H9 (cell line): ENCODE measurements at regions not wholly inside any gene's neighbourhood (a gene's known extent, or its start where the extent isn't known, plus 50 kb on each side); places are given as distances from the start of the nearest gene placed in this dataset.

ENCODE experiments used
- DNase-seq: peaks from one replicate; pipeline ENCODE4 v3.0.0-alpha.2; 2017
- H2AFZ ChIP-seq: one replicate; pipeline ENCODE4 v1.6.1; 2013; ENCODE audit warnings: mild to moderate bottlenecking, low read length, control low read depth, moderate library complexity
- H2AK5ac ChIP-seq: 2 replicates; pipeline ENCODE4 v1.6.1; 2013; ENCODE audit warnings: low read length, control low read depth, mixed read lengths; ENCODE audit not compliant: insufficient read length
- H2BK120ac ChIP-seq: one replicate; pipeline ENCODE4 v1.6.1; 2013; ENCODE audit warnings: low read depth, mild to moderate bottlenecking, low read length, control low read depth, inconsistent platforms; ENCODE audit not compliant: poor library complexity, severe bottlenecking
- H2BK12ac ChIP-seq: 2 replicates; pipeline ENCODE4 v1.6.1; 2013; ENCODE audit warnings: low read length, control low read depth, mixed read lengths, low read depth; ENCODE audit not compliant: insufficient read length
- H2BK15ac ChIP-seq: 2 replicates; pipeline ENCODE4 v1.6.1; 2013; ENCODE audit warnings: low read depth, low read length, control low read depth
- H2BK20ac ChIP-seq: one replicate; pipeline ENCODE4 v1.6.1; 2013; ENCODE audit warnings: low read depth, mild to moderate bottlenecking, low read length, control low read depth, inconsistent platforms; ENCODE audit not compliant: poor library complexity, severe bottlenecking
- H2BK5ac ChIP-seq: 2 replicates; pipeline ENCODE4 v1.6.1; 2013; ENCODE audit warnings: low read length, control low read depth, mixed read lengths; ENCODE audit not compliant: insufficient read length
- H3K14ac ChIP-seq: 2 replicates; pipeline ENCODE4 v1.6.1; 2013; ENCODE audit warnings: low read length, control low read depth; ENCODE audit not compliant: insufficient read depth
- H3K18ac ChIP-seq: 2 replicates; pipeline ENCODE4 v1.6.1; 2013; ENCODE audit warnings: low read depth, mild to moderate bottlenecking, mixed read lengths, low read length, control low read depth; ENCODE audit not compliant: insufficient read length
- H3K23ac ChIP-seq: 2 replicates; pipeline ENCODE4 v1.6.1; 2013; ENCODE audit warnings: low read length, control low read depth, mixed read lengths, low read depth; ENCODE audit not compliant: insufficient read length
- H3K23me2 ChIP-seq: 2 replicates; pipeline ENCODE4 v1.6.1; 2013; ENCODE audit warnings: low read depth, mild to moderate bottlenecking, mixed read lengths, low read length, control low read depth; ENCODE audit not compliant: insufficient read length, poor library complexity, severe bottlenecking
- H3K27ac ChIP-seq: 2 replicates; pipeline ENCODE4 v1.5.1; 2013; ENCODE audit warnings: low read length, control low read depth, mixed read lengths, low read depth; ENCODE audit not compliant: insufficient read length
- H3K27me3 ChIP-seq: 2 replicates; pipeline ENCODE4 v1.6.1; 2013; ENCODE audit warnings: low read length, control low read depth, inconsistent platforms; ENCODE audit not compliant: insufficient read depth
- H3K4ac ChIP-seq: 2 replicates; pipeline ENCODE4 v1.6.1; 2013; ENCODE audit warnings: low read depth, mild to moderate bottlenecking, control low read depth, inconsistent platforms, low read length, moderate library complexity
- H3K4me1 ChIP-seq: 2 replicates; pipeline ENCODE4 v1.6.1; 2013; ENCODE audit warnings: low read length, control low read depth, inconsistent platforms; ENCODE audit not compliant: insufficient read depth
- H3K4me2 ChIP-seq: 2 replicates; pipeline ENCODE4 v1.6.1; 2013; ENCODE audit warnings: low read length, control low read depth, mixed read lengths; ENCODE audit not compliant: insufficient read length, insufficient read depth
- H3K56ac ChIP-seq: 2 replicates; pipeline ENCODE4 v1.6.1; 2013; ENCODE audit warnings: low read depth, mild to moderate bottlenecking, mixed read lengths, low read length, control low read depth; ENCODE audit not compliant: insufficient read length
- H3K79me1 ChIP-seq: 2 replicates; pipeline ENCODE4 v1.6.1; 2013; ENCODE audit warnings: low read depth, mild to moderate bottlenecking, moderate library complexity, low read length, control low read depth, inconsistent platforms; ENCODE audit not compliant: insufficient read depth, poor library complexity, severe bottlenecking
- H3K79me2 ChIP-seq: 2 replicates; pipeline ENCODE4 v1.6.1; 2013; ENCODE audit warnings: low read length, control low read depth, inconsistent platforms; ENCODE audit not compliant: insufficient read depth
- H3K9ac ChIP-seq: 2 replicates; pipeline ENCODE4 v1.6.1; 2013; ENCODE audit warnings: low read length, control low read depth, mixed read lengths; ENCODE audit not compliant: insufficient read length; ENCODE audit errors: extremely low read depth
- H3K9me3 ChIP-seq: one replicate; pipeline ENCODE4 v1.6.1; 2013; ENCODE audit warnings: low read depth, low read length, inconsistent platforms; ENCODE audit not compliant: control insufficient read depth
- H3T11ph ChIP-seq: one replicate; pipeline ENCODE4 v1.6.1; 2013; ENCODE audit warnings: mild to moderate bottlenecking, low read length, control low read depth, inconsistent platforms
- H4K20me1 ChIP-seq: one replicate; pipeline ENCODE4 v1.6.1; 2013; ENCODE audit not compliant: control insufficient read depth, insufficient read length, insufficient read depth
- H4K5ac ChIP-seq: 2 replicates; pipeline ENCODE4 v1.6.1; 2013; ENCODE audit warnings: low read depth, mild to moderate bottlenecking, mixed read lengths, low read length, control low read depth; ENCODE audit not compliant: insufficient read length
- H4K8ac ChIP-seq: replicated peaks from 2 replicates; pipeline ENCODE4 v1.6.1; 2013; ENCODE audit warnings: low read length, control low read depth, mixed read lengths, low read depth; ENCODE audit not compliant: insufficient read length
- H4K91ac ChIP-seq: 2 replicates; pipeline ENCODE4 v1.6.1; 2013; ENCODE audit warnings: low read depth, mild to moderate bottlenecking, moderate library complexity, mixed read lengths, low read length, control low read depth; ENCODE audit not compliant: insufficient read length
- H3K27ac Mint-ChIP-seq, 3 experiments: 2 replicates in 2 of 3; 3 replicates in 1 of 3; pipeline ENCODE4 v1.8.0; 2020 to 2021; ENCODE audit warnings: mixed read lengths in 3 of 3, mild to moderate bottlenecking in 1 of 3, moderate library complexity in 1 of 3
- H3K27me3 Mint-ChIP-seq: 2 replicates; pipeline ENCODE4 v1.8.0; 2021; ENCODE audit warnings: low read depth, mild to moderate bottlenecking, moderate library complexity, mixed read lengths
- H3K36me3 Mint-ChIP-seq, 3 experiments: 2 replicates in 2 of 3; 3 replicates in 1 of 3; pipeline ENCODE4 v1.8.0; 2020 to 2021; ENCODE audit warnings: low read depth in 3 of 3, mixed read lengths in 3 of 3; ENCODE audit not compliant: insufficient read depth in 1 of 3
- H3K4me1 Mint-ChIP-seq, 2 experiments: 2 replicates each; pipeline ENCODE4 v1.8.0; 2020; ENCODE audit warnings: mixed read lengths in 2 of 2
- H3K4me3 Mint-ChIP-seq, 2 experiments: 2 replicates in 1 of 2; 3 replicates in 1 of 2; pipeline ENCODE4 v1.8.0; 2020 to 2021; ENCODE audit warnings: mild to moderate bottlenecking in 2 of 2, mixed read lengths in 2 of 2, moderate library complexity in 1 of 2
- H3K9me3 Mint-ChIP-seq, 2 experiments: 2 replicates in 1 of 2; 3 replicates in 1 of 2; pipeline ENCODE4 v1.8.0; 2020; ENCODE audit warnings: mild to moderate bottlenecking in 2 of 2, mixed read lengths in 2 of 2, moderate library complexity in 1 of 2
- WGBS: extraction: QIAGEN DNeasy Blood & Tissue Kit; methylation state at CpG from one replicate; pipeline ENCODE4 v1.1.7; 2013; ENCODE audit warnings: missing lambda C conversion rate, low lambda C conversion rate, mixed read lengths; ENCODE audit not compliant: insufficient read length; ENCODE audit errors: extremely low coverage; 5-methylcytosine and 5-hydroxymethylcytosine counted together
- TF ChIP-seq, protein P1 (sequence below): fragments of 200-600 bp; sonication (generic); conservative IDR thresholded peaks from 3 replicates; pipeline ENCODE4 v1.8.0; 2021; ENCODE audit warnings: antibody characterized with exemption, mild to moderate bottlenecking

DNA sequence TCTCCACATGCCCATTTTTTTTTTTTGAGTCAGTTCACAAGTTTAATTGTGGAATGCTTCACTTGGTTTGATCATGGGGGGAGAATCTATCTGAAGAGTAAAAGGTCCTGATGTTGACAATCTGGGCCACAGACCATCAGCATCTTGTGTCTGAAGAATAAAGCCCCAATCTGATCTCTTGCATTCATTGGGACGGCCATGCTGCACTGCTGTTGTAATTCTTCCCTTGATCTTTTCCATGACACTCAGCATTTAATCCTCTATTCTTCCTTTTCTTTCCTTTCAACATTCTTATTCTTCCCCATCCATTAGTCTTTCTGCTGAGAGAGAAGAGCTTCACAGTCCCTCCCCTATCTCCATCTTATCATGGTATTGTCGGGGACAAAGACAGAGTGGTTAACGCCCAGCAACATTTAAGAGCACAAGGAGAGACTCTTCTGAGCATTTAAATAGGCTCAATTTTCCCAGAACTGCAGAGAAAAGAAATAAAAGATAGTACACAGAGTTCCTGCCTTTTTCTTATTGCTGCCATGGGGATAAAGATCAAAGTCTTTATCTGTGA is 1157.3 kb downstream of the SORCS3 start:
- peaks cover 13% of the 10 kb centered on the region for H3K27me3 Mint-ChIP-seq
- H2BK12ac ChIP-seq: no peak overlapping the region
- H3K23ac ChIP-seq: no peak overlapping the region
- TF ChIP-seq, protein P1, sequence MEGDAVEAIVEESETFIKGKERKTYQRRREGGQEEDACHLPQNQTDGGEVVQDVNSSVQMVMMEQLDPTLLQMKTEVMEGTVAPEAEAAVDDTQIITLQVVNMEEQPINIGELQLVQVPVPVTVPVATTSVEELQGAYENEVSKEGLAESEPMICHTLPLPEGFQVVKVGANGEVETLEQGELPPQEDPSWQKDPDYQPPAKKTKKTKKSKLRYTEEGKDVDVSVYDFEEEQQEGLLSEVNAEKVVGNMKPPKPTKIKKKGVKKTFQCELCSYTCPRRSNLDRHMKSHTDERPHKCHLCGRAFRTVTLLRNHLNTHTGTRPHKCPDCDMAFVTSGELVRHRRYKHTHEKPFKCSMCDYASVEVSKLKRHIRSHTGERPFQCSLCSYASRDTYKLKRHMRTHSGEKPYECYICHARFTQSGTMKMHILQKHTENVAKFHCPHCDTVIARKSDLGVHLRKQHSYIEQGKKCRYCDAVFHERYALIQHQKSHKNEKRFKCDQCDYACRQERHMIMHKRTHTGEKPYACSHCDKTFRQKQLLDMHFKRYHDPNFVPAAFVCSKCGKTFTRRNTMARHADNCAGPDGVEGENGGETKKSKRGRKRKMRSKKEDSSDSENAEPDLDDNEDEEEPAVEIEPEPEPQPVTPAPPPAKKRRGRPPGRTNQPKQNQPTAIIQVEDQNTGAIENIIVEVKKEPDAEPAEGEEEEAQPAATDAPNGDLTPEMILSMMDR: no peak
- no peak overlapping the region for H2AFZ ChIP-seq
- H3K4me3 Mint-ChIP-seq: no peak overlapping the region
- H3K36me3 Mint-ChIP-seq: no peaks in the 10 kb centered on the region
- H2AK5ac ChIP-seq: no peak overlapping the region
- no peak overlapping the region for H4K5ac ChIP-seq
- no peak overlapping the region for H3K4ac ChIP-seq
- no peak overlapping the region for H3K27ac Mint-ChIP-seq
- no peak overlapping the region for H4K8ac ChIP-seq
- H3K9me3 ChIP-seq: no peaks in the 10 kb centered on the region
- H3K4me1 ChIP-seq: no peaks in the 10 kb centered on the region
- no peaks in the 10 kb centered on the region for H3K79me2 ChIP-seq
- H3K4me1 Mint-ChIP-seq: peaks cover 3 to 10% of the 10 kb centered on the region in 2 experiments
- peaks cover 0 to 3% of the 10 kb centered on the region in 2 experiments; a peak in 1 of 5 replicates for H3K9me3 Mint-ChIP-seq
- H2BK15ac ChIP-seq: no peak overlapping the region
- H3K27me3 ChIP-seq: no peaks in the 10 kb centered on the region
- H3K56ac ChIP-seq: no peak overlapping the region
- H3K23me2 ChIP-seq: no peaks in the 10 kb centered on the region
- H3K9ac ChIP-seq: no peak overlapping the region
- no peak overlapping the region for H2BK120ac ChIP-seq
- H4K91ac ChIP-seq: no peak overlapping the region
- no peak overlapping the region for H3K18ac ChIP-seq
- no CpG with 5 or more reads among the region's 3 CpGs for WGBS
- no peak overlapping the region for H3T11ph ChIP-seq
- no peak overlapping the region for H2BK5ac ChIP-seq
- DNase-seq: no peak
- H4K20me1 ChIP-seq: no peaks in the 10 kb centered on the region
- no peak overlapping the region for H2BK20ac ChIP-seq
- H3K14ac ChIP-seq: no peak overlapping the region
- H3K79me1 ChIP-seq: no peaks in the 10 kb centered on the region
- H3K4me2 ChIP-seq: no peak overlapping the region
- H3K27ac ChIP-seq: no peak overlapping the region
